GM21619 (cell line): ENCODE measurements at regions not wholly inside any gene's neighbourhood (a gene's known extent, or its start where the extent isn't known, plus 50 kb on each side); places are given as distances from the start of the nearest gene placed in this dataset.

Experiments used
- ATAC-seq: cut with Tn5 transposase; IDR thresholded peaks from one replicate; pipeline ENCODE4 v1.9.1; 2021; ENCODE audit not compliant: unreplicated experiment

GRCh38 chr4:123455360-123455759, 58.8 kb downstream of the SPRY1 start:
- no peak for ATAC-seq

- no peak for ATAC-seq
These were observed 65.4 kb downstream of the SPRY1 start for GRCh38 chr4:123462007-123462406.

GRCh38 chr4:123463869-123464268, 67.3 kb downstream of the SPRY1 start:
- ATAC-seq = no peak

- no peak for ATAC-seq
These were observed 68.8 kb downstream of the SPRY1 start for GRCh38 chr4:123465416-123465815.

GRCh38 chr4:123466080-123466785, 69.6 kb downstream of the SPRY1 start:
- no peak for ATAC-seq

GRCh38 chr4:123468479-123469031, 72.0 kb downstream of the SPRY1 start:
- ATAC-seq = no peak

- no peak for ATAC-seq
These were observed 72.7 kb downstream of the SPRY1 start for GRCh38 chr4:123469245-123469644.

GRCh38 chr4:123469696-123470095, 73.1 kb downstream of the SPRY1 start:
- ATAC-seq = no peak

GRCh38 chr4:123470640-123471039, 74.0 kb downstream of the SPRY1 start:
- no peak for ATAC-seq

GRCh38 chr4:123471655-123472369, 75.2 kb downstream of the SPRY1 start:
- ATAC-seq = no peak

GRCh38 chr4:123474817-123475216, 78.2 kb downstream of the SPRY1 start:
- ATAC-seq = no peak

- no peak for ATAC-seq
These were observed 79.5 kb downstream of the SPRY1 start for GRCh38 chr4:123476089-123476488.

- ATAC-seq = peak; percentile 46
These were observed 81.2 kb downstream of the SPRY1 start for GRCh38 chr4:123477711-123478209.

- no peak for ATAC-seq
These were observed 82.3 kb downstream of the SPRY1 start for GRCh38 chr4:123478859-123479345.

- ATAC-seq = no peak
These were observed 83.3 kb downstream of the SPRY1 start for GRCh38 chr4:123479944-123480343.

GRCh38 chr4:123480706-123481418, 84.3 kb downstream of the SPRY1 start:
- no peak for ATAC-seq

- ATAC-seq = no peak
These were observed 85.1 kb downstream of the SPRY1 start for GRCh38 chr4:123481717-123482116.

- ATAC-seq = no peak
These were observed 87.8 kb downstream of the SPRY1 start for GRCh38 chr4:123484291-123484926.

GRCh38 chr4:123485601-123486000, 89.0 kb downstream of the SPRY1 start:
- ATAC-seq = no peak

- peak; percentile 86 for ATAC-seq
These were observed 92.3 kb downstream of the SPRY1 start for GRCh38 chr4:123488916-123489315.

GRCh38 chr4:123495530-123495929, 98.9 kb downstream of the SPRY1 start:
- no peak for ATAC-seq
